ENCODE measurements at regions not wholly inside any gene's neighbourhood (a gene's known extent, or its start where the extent isn't known, plus 50 kb on each side); places are given as distances from the start of the nearest gene placed in this dataset.

DNA sequence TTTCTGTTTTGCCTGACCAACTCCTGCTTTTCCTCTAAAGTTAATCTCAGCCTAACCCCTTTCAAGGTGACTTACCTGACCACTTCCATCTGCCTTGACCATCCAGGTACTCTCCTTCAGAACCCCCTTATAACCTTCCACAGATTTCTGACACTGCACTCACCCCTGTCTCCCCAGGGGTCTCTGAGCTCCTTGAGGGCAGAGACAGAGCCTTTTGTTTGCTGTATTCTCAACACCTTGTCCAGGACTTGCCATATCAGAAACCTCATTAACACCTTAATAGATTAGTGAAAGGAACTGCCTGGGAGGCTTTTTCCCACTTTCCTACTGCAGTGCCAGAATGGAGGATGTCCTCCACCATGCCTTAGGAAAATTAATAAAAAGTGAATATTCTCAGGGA lies 119.7 kb upstream of the SERPINE2 start:
- TF ChIP-seq, protein P1, sequence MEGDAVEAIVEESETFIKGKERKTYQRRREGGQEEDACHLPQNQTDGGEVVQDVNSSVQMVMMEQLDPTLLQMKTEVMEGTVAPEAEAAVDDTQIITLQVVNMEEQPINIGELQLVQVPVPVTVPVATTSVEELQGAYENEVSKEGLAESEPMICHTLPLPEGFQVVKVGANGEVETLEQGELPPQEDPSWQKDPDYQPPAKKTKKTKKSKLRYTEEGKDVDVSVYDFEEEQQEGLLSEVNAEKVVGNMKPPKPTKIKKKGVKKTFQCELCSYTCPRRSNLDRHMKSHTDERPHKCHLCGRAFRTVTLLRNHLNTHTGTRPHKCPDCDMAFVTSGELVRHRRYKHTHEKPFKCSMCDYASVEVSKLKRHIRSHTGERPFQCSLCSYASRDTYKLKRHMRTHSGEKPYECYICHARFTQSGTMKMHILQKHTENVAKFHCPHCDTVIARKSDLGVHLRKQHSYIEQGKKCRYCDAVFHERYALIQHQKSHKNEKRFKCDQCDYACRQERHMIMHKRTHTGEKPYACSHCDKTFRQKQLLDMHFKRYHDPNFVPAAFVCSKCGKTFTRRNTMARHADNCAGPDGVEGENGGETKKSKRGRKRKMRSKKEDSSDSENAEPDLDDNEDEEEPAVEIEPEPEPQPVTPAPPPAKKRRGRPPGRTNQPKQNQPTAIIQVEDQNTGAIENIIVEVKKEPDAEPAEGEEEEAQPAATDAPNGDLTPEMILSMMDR (IDR thresholded peaks at IDR 0.05) = no peak
- TF ChIP-seq POLR2A (IDR thresholded peaks at IDR 0.05) (no peak), POLR2AphosphoS5 (IDR thresholded peaks at IDR 0.05) (no peak), EP300 (IDR thresholded peaks at IDR 0.05; ENCODE audit: low read depth) (no peak)

Measured in transverse colon (tissue), 4 donors.